Testis (tissue), 2 donors: ENCODE measurements at regions not wholly inside any gene's neighbourhood (a gene's known extent, or its start where the extent isn't known, plus 50 kb on each side); places are given as distances from the start of the nearest gene placed in this dataset.

Experiments
- DNase-seq: peaks from one replicate; pipeline ENCODE4 v3.0.0-alpha.2; 2019
- H3K27ac ChIP-seq, 2 donors: fragments of 200-600 bp; sonication (generic); one replicate each; pipeline ENCODE4 v1.5.1; 2019
- H3K27me3 ChIP-seq: fragments of 200-600 bp; sonication (generic); one replicate; pipeline ENCODE4 v1.5.1; 2019
- H3K36me3 ChIP-seq: fragments of 200-600 bp; sonication (generic); one replicate; pipeline ENCODE4 v1.5.1; 2017; ENCODE audit warnings: low read depth; ENCODE audit errors: missing control alignments
- H3K4me1 ChIP-seq: fragments of 200-600 bp; sonication (generic); one replicate; pipeline ENCODE4 v1.5.1; 2019
- H3K4me3 ChIP-seq, 2 donors: fragments of 200-600 bp; sonication (generic); one replicate each; pipeline ENCODE4 v1.5.1; 2017 to 2019
- H3K9me3 ChIP-seq: fragments of 200-600 bp; sonication (generic); one replicate; pipeline ENCODE4 v1.5.1; 2017
- POLR2A ChIP-seq: fragments of 450-650 bp; IDR thresholded peaks from one replicate; pipeline ENCODE4 v1.6.1; 2017; ENCODE audit warnings: antibody characterized with exemption, mild to moderate bottlenecking, moderate library complexity
- WGBS, 2 donors: methylation state at CpG; one replicate each; pipeline ENCODE4 v1.1.5; 2018; 5-methylcytosine and 5-hydroxymethylcytosine counted together
- intact Hi-C: fragments of 100-400 bp; cut with DNase I; formaldehyde crosslinking; loops from one replicate; pipeline ENCODE4 v1.15.1; 2023; ENCODE audit warnings: low total_unique reads
- TF ChIP-seq, protein P1 (sequence below), 3 experiments: fragments of 450-650 bp in 2 of 3; fragments of 200-600 bp in 1 of 3; sonication (generic) in 1 of 3; IDR thresholded peaks; one replicate each; pipeline ENCODE4 v1.5.1; 2016 to 2019; ENCODE audit warnings: antibody characterized with exemption in 3 of 3, mild to moderate bottlenecking in 2 of 3, moderate library complexity in 1 of 3

DNA sequence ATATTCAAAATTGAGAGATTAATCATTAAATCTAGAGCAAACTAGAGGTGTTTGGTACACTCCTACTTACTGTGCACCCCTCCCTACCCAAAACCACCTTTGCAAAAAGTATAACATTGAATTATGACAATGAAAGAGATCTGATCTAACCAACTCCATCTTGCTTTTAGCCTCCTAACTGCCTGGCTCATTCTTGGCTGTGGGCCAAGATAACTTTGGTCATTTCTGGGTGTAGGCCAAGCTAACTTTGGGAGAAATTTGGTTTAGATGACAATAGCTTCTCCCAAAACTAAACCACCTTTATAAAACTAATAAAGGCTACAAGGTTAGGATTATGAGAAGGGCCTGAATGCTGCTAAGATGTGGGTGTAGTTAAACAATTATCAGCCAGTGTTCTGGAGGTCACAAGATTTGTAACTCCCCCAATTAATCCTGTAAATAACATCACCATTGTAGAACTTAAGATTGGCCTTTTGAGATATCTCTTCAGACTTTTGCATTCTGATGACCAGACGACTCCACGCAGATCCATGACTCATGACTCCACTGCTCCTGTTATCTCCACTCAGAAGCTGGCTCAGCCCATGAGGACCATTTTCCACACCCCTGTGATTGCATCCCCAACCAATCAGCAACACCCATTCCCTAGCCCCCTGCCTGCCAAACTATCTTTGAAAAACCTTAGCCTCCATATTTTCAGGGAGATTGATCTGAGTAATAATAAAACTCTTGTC is 160.2 kb downstream of the FBXO15 start:
- no peaks in the 10 kb centered on the region for H3K4me1 ChIP-seq
- H3K36me3 ChIP-seq, result no peaks in the 10 kb centered on the region
- H3K4me3 ChIP-seq, result no peak overlapping the region
- H3K27ac ChIP-seq, result no peak overlapping the region
- WGBS, 2 donors, result 90 to 92% methylated on average over 2 of the region's 2 CpGs
- no peaks in the 10 kb centered on the region for H3K27me3 ChIP-seq
- TF ChIP-seq POLR2A, result no peak
- TF ChIP-seq, protein P1, sequence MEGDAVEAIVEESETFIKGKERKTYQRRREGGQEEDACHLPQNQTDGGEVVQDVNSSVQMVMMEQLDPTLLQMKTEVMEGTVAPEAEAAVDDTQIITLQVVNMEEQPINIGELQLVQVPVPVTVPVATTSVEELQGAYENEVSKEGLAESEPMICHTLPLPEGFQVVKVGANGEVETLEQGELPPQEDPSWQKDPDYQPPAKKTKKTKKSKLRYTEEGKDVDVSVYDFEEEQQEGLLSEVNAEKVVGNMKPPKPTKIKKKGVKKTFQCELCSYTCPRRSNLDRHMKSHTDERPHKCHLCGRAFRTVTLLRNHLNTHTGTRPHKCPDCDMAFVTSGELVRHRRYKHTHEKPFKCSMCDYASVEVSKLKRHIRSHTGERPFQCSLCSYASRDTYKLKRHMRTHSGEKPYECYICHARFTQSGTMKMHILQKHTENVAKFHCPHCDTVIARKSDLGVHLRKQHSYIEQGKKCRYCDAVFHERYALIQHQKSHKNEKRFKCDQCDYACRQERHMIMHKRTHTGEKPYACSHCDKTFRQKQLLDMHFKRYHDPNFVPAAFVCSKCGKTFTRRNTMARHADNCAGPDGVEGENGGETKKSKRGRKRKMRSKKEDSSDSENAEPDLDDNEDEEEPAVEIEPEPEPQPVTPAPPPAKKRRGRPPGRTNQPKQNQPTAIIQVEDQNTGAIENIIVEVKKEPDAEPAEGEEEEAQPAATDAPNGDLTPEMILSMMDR (IDR thresholded peaks at IDR 0.05), result no peak
- DNase-seq, result no peak
- H3K9me3 ChIP-seq, result no peaks in the 10 kb centered on the region
- intact Hi-C loops, result no loop called here

DNA sequence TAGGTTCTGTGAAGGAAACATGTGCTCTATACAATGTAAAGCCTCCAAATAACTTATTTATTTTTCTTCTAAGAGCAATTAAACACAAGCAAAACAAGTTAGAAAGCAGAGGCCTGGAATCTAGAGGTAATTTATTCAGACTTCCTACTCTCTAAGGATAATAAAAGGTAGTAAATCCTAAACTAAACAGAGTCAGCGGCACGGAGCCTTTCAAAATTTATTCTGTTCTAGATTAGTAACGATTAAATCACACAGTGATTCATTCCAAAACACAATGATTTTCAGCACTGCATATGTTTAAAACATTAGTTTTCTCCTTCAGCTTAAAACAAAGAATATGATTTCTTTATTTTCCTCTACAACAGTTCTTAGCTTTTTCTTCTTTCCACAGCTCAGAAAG is 160.9 kb downstream of the FBXO15 start:
- intact Hi-C loops, result no loop called here
- WGBS, 2 donors, result 42 to 48% methylated on average over 3 of the region's 3 CpGs
- Histone ChIP-seq H3K27me3 (no peaks in the 10 kb centered on the region), H3K36me3 (no peaks in the 10 kb centered on the region), H3K9me3 (no peaks in the 10 kb centered on the region), H3K4me3 (no peak overlapping the region), H3K4me1 (no peaks in the 10 kb centered on the region), H3K27ac (no peak overlapping the region)
- no peak for DNase-seq
- TF ChIP-seq, protein P1 (IDR thresholded peaks at IDR 0.05), result no peak
- TF ChIP-seq POLR2A, result no peak

DNA sequence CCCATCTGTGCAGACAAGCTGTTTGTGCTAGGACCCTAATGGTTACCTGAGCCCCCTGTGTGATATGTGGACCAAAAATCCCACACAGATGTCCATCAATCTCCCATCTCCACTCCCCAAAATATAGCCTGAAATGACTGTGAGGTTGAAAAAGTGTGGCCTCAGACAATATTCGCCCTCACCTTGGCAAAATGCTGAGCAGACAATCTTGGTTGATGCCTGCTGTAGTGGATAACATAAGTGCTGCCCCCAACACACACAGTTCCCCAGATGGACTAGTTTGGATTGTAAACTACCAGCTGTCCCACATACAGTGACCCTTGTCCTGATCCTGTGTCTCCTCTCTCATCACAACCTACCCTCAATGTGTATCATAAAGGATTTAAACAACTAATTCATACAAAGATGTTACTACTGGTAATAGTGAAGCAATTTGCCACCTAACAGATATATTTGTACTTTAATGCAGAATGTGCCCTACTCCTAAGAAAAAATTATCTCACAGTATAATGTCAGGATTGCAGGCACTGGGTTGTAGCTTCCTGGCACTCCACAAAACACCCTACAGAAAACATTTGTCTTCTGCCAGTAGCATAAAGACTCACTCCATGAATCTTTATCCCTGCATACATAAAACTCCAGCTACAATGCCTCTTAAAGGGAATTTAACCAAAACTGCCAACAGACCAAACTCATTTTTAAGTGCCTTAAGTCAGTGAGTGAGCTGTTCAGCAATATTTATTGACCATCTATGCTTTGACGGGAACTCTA is 161.6 kb downstream of the FBXO15 start:
- intact Hi-C loops, result no loop called here
- Histone ChIP-seq H3K27me3 (no peaks in the 10 kb centered on the region), H3K36me3 (no peaks in the 10 kb centered on the region), H3K9me3 (no peaks in the 10 kb centered on the region), H3K4me3 (no peak overlapping the region), H3K4me1 (no peaks in the 10 kb centered on the region), H3K27ac (no peak overlapping the region)
- DNase-seq, result no peak
- TF ChIP-seq POLR2A, result no peak
- TF ChIP-seq, protein P1 (IDR thresholded peaks at IDR 0.05), result no peak
- WGBS, 2 donors, result 58 to 63% methylated on average over 2 of the region's 2 CpGs

DNA sequence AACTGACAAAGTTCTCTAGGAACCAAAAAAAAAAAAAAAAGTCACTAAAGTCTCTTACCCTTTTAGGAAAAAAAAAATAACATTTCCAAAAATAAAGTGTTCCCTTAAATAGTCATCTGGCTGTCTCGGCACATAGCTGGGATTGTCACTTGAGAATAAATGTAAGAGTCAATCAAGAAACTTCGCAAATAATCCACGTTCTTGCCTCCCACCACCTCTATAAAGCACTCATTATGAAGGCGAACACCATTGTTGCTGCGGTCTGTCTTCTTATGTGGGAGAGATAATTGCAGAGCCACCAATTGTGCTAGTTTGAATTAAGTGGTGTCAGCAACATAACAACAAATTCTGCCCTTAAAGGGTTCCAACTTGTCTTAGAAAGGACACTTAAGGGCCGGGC is 163.7 kb downstream of the FBXO15 start:
- Histone ChIP-seq H3K27me3 (no peaks in the 10 kb centered on the region), H3K4me1 (no peaks in the 10 kb centered on the region), H3K27ac (no peak overlapping the region), H3K4me3 (no peak overlapping the region), H3K9me3 (no peaks in the 10 kb centered on the region), H3K36me3 (no peaks in the 10 kb centered on the region)
- intact Hi-C loops, result no loop called here
- DNase-seq, result no peak
- 86 to 87% methylated on average over 6 of the region's 6 CpGs for WGBS, 2 donors
- TF ChIP-seq POLR2A, result no peak
- TF ChIP-seq, protein P1 (IDR thresholded peaks at IDR 0.05), result no peak
